GM10248 (cell line): ENCODE measurements at regions not wholly inside any gene's neighbourhood (a gene's known extent, or its start where the extent isn't known, plus 50 kb on each side); places are given as distances from the start of the nearest gene placed in this dataset.

Experiments used
- CTCF ChIA-PET: fragments of 300-600 bp; sonication (Branson Sonifier 250); formaldehyde crosslinking; extraction: SDS; loops from one replicate; lab custom pipeline; 2021; ENCODE audit warnings: antibody characterized with exemption; lab: Yijun Ruan, JAX
- POLR2A ChIA-PET: fragments of 350-650 bp; sonication (Branson Sonifier 250); formaldehyde crosslinking; extraction: SDS; loops from one replicate; lab custom pipeline; 2020; ENCODE audit warnings: antibody characterized with exemption; lab: Yijun Ruan, JAX
- DNase-seq: peaks from one replicate; pipeline ENCODE4 v3.0.0; 2012; ENCODE audit errors: extremely low spot score
- CTCF ChIP-seq: IDR thresholded peaks from 2 replicates; pipeline ENCODE4 v1.5.1; 2012; ENCODE audit warnings: mild to moderate bottlenecking, low read depth; ENCODE audit errors: extremely low read depth, missing control alignments, control extremely low read depth

GRCh38 chr2:13596233-13596632 lies 879.5 kb downstream of the TRIB2 start:
- DNase-seq: no peak
- ChIA-PET CTCF (no interaction called here), POLR2A (no interaction called here)
- TF ChIP-seq CTCF: no peak

DNA sequence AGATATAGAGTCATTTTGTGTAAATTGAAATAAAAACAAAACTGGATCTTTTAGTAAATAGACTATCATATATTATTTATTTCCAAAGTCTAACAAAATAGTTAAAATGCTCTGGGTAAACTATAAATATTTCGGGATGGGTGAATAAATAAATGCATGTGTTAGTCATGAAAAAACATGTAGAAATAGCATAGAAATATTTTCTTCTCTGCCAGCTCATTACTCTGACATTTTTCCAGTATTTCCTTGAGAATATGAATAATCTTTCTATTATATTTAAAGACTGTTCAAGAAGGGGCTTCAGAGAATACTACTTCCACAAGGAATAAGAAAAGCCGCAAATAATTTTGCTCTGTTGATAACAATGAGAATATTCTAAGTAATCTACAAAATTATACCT lies 880.4 kb downstream of the TRIB2 start:
- no peak for TF ChIP-seq CTCF
- ChIA-PET POLR2A (no interaction called here), CTCF (no interaction called here)
- DNase-seq: no peak

GRCh38 chr2:13601506-13601905 lies 884.8 kb downstream of the TRIB2 start:
- DNase-seq: no peak
- ChIA-PET POLR2A (no interaction called here), CTCF (no interaction called here)
- TF ChIP-seq CTCF: no peak

- no peak for TF ChIP-seq CTCF
- no peak for DNase-seq
- CTCF ChIA-PET: interaction anchor here (0.8 kb wide), 1 partner anchor 13 kb away, joined by 3 read pairs; no protein-coding TSS in a partner anchor
- POLR2A ChIA-PET: no interaction called here
Measured at GRCh38 chr2:13604951-13605661, 888.4 kb downstream of the TRIB2 start.

- DNase-seq: no peak
- TF ChIP-seq CTCF: no peak
- CTCF ChIA-PET: interaction anchor here (1.0 kb wide), 1 partner anchor 14 kb away, joined by 3 read pairs; no protein-coding TSS in a partner anchor
- POLR2A ChIA-PET: no interaction called here
Measured at GRCh38 chr2:13607139-13607538, 890.4 kb downstream of the TRIB2 start.

- CTCF ChIA-PET: interaction anchor here (1.1 kb wide), 1 partner anchor 19 kb away, joined by 3 read pairs; no protein-coding TSS in a partner anchor
- POLR2A ChIA-PET: no interaction called here
- DNase-seq: no peak
- no peak for TF ChIP-seq CTCF
Measured at GRCh38 chr2:13611939-13612338, 895.2 kb downstream of the TRIB2 start.
